ENCODE measurements at regions not wholly inside any gene's neighbourhood (a gene's known extent, or its start where the extent isn't known, plus 50 kb on each side); places are given as distances from the start of the nearest gene placed in this dataset.
A peak's percentile ranks its signal among the peaks of the same experiment; 100 is the strongest.
"Not testable (repeated sequence)": the region's sequence is repeated elsewhere in the genome, so short reads cannot be mapped to it uniquely, and the experiment has no call there.

DNA sequence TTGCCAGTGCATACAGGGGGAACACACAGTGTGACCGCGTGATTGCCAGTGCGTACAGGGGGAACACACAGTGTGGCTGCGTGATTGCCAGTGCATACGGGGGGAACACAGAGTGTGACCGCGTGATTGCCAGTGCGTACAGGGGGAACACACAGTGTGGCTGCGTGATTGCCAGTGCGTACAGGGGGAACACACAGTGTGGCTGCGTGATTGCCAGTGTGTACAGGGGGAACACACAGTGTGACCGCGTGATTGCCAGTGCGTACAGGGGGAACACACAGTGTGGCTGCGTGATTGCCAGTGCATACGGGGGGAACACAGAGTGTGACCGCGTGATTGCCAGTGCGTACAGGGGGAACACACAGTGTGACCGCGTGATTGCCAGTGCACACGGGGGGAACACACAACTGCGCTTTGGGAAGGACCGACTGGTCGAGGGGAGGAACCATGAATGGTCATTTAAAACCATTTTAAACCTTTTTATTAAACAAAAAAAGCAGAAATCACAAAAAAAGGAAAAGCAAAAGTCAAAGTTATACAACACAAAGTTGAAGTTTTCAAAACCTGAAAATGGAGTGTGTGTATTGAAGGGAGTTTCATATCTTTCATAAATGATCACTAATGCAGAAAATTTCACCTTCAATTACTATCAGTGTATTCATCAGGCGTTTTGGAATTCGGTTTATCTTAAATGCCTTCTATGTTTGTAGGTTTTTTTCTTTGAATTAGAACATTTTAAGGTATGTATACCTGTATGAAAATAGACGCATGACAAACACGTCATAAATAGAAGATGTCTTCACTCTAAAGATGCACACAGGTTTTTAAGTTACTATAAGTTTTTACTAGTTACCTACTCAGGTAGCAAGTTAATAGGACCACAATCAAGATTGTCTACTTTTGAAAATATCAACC, 141.0 kb downstream of the RTP5 start:
- DNase-seq: not testable (repeated sequence)

DNA sequence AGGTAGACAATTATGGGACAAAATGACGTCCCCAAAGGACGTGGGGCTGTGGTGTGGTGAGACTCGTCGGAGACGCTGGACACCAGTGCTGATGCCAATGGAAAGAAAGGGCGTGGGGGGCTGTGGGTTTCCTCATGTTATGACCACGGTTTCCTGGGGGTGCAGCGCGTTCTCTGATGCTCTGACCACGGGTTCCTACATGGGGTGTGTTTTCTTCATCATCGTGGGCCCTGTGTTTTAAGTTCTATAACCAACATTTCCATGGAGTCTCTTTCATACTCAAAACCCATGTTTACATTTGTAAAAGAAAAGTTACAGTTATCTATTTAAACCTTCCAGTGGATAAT, 141.6 kb downstream of the RTP5 start:
- no peak for DNase-seq

DNA sequence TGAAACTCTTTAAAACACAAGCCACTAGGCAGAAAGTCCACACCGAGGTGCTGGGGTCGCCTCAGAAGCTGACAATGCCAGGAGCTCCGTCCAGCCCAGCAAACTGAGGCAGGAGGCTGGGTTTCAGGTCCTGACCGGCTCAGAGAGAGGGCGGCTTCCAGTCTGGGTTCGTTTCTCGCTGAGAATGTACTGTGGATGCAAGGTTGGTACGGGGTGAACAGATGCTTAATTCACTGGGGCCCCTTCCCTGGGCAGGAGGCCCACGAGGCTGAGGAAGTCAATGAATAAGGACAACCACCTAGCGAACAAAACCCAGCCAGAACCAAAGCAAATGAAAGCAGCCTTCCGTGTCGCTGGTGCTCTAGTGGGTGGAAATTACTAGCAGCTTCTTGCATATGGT, 142.0 kb downstream of the RTP5 start:
- DNase-seq: no peak

DNA sequence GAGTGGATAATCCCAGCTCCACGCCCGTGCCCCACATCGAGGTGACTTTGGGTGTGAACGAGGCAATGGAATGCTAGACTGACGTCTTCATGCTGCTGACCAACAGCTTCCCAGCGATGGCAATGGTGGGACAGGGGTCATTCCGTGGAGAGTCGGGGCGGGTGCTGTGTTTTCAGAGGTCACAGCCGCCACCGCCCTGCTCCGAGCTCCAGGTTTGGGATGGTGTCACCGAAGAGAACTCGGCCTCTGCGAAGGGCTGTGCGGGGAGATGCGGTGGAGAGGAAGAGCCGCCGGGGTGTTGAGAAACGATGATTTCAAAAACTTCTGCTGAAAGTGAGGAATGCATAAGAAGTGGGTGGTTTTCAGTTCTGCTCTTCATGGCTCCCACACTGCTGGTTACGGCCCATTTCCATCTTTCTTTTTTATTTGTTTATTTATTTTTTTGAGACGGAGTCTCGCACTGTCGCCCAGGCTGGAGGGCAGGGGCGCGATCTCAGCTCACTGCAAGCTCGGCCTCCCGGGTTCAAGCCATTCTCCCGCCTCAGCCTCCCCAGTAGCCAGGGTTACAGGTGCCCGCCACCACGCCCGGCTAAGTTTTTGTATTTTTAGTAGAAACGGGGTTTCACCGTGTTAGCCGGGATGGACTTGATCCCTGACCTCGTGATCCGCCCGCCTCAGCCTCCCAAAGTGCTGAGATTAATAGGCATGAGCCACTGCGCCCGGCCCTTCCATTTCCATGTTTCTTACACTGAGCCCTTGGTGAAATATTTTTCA, 142.6 kb downstream of the RTP5 start:
- peak; percentile 26 for DNase-seq

DNA sequence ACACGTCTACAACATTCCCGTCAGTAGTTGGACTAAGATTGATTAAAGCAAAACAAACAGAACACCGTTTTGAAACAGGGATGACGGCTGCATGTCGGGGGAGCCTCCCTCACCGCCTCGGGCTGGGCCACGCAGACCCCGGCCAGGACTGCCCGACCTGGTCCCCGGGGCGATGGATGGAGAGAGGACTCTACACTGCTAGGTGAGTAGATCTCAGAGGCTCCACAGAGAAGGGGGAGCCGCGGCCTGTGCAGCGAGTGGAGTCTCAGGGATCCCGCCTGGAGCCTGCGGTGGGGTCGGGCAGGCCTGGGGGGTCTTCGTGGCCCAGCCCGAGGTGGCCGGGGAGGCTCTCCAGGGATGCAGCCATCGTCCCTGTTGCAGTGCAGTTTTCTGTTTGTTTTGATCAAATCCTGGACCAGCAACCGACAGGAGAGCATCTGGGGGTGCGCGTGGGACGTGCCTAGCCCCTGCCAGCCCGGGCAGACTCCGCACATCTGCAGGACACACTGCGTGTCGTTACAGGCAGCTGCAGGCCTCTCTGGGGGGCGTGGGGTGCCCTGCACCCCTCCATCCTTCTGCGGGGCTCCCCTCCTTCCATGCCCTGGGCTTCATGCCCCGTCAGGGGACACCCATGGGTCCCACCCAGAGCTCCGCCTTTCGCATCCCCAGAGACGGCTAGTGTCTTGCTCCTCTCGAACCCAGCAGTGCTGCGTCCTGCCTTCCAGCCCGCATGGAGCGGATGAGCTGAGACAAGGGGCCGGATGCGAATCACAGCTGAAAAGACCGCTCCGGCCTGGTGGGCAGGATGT, 143.6 kb downstream of the RTP5 start:
- peak; percentile 47 for DNase-seq

DNA sequence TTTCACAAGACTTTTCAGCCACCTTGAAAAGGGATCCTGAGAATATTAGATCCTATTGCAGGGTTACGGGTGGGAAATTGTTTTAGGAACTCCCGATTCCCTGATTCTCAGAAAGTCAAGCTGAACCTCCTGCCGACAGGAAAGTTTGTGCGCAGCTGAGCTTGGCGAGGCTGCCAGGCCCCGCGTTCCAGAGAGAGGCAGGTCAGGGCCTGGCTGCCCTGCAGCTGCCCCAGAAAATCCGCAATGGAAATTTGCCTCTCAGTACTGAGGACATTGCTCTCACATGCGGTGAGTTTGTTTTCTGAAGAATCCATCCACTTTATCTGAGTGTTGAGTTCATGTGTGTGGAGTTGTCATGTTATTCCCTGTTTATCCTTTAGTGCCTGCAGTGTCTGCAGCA, 144.2 kb downstream of the RTP5 start:
- DNase-seq: no peak

DNA sequence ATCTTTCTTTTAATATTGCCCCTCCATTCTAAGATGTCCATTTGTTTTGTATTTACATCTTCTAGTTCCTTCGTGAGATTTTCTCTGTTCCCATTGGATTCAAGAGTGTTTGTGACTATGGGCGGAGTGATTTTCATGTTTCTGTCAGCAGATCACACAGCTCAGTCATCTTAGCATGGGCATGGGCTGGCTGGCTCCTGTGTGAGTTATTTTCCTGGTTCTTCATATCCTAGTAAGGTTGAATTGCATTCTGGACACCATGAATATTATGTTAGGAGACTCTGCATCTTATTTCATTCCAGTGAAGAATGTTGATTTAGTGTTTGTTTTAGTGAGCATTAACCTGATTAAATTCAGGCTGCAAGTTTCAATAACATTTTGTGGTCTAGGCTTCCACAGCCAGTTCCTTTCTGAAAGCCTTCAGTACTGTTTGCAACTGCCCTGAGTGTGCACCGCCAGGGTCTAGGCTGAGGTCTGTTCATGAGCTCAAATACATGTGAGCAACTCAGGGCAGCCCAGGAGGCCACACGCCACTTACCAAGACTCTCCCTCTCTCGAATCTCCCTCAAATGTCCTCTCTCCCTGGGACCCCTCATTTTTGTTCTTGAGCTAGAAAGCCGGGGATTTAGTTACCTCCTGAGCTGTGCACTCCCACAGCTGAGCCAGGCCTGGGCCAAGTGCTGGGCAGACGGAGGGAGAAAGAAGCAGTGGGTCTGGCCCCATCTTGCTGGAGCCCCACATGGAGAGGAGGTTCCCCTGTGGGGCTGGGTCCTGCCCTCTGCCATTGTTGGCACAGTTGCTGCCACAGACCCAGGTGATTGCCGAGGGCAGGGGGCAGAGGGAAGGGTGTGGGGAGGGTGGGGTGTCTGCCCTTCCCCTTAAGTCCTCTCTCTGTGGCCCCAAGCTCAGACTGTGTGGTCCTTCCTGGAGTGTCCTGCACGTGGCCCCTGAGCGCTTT, 145.9 kb downstream of the RTP5 start:
- no peak for DNase-seq

DNA sequence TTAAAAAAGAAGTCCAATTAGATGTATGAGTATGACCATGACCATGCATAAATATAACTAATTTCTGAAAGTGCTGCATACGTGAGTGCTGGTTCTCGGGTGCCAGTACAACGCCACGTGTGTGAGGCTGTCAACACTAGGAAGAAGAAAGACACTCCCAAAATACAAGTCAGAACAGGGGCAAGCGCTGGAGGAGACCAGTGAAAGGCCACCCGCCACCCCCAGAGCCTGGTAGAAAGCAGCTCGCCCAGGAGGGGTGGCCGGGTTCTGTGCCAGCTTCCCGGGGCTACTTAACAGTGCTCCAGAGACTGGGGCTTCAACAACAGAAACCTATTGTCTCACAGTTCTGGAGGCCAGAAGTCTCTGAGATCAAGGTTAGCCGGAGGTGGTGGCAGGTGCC, 147.6 kb downstream of the RTP5 start:
- no peak for DNase-seq

DNA sequence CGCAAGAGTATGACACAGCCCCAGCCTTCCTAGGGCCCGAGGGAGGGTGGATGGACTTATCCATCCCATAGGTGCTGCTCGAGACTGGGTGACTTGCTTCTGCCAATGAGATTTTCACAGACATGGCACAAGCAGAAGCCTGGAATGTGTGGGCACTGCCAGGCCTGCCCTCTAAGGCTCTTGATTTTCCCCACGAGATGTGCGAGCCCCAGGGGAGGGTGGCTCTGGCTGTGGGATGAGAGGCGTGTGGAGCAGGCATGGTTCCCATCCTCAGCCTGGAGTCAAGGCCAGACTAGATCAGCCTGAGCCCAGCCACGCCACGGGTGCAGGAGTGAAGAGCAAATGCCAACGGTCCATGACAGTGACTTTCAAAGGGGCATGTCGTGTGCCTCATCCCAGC, 148.9 kb downstream of the RTP5 start:
- DNase-seq: not testable (repeated sequence)

DNA sequence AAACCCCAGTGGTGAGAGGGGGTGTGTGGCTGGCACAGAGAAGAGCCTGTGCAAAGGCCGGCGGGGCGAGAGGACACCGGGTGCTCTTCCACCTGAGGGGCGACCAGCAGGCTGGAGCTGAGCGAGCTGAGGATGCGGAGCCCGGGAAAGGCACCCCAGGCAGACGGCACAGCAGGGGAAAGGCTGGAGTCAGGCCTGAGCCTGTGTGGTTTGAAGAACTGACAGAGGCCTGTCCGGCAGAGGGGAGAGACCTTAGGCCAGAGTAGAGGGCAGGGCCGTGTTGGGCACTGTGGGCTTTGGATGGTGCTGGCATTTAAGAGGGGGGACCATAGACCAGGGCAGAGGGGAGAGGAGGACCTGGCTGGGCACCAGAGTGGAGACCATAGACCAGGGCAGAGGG, 149.8 kb downstream of the RTP5 start:
- DNase-seq: no peak

DNA sequence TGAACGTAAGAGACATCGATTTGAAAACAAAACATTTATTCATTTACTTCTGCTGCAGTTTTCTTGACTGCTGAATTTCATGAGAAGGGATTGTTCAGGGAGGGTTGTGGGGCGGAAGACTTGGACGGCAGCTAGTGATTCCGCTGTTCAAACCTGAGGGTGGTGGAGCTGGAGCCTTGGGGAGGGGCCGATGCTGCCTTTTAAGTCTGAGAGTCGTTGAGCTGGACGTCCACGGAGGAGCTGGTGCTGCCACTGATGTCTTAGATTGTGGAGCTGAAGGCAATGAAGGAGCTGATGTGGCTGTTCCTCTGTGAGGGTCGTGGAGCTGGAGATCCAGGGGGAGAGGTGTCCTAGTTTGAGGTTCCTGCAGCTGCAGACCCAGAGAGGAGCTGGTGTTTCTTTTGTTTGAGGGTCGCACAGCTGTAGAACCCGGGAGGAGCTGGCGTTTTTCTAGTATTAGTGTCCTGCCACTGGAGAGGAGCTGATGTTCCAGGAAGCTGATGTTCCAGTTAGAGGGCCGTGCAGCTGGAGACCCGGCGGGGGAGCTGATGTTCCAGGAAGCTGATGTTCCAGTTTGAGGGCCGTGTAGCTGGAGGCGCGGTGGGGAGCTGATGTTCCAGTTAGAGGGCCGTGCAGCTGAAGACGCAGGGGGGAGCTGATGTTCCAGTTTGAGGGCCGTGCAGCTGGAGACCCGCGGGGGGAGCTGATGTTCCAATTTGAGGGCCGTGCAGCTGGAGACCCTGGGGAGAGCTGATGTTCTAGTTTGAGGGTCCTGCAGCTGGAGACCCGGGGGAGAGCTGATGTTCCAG, 150.9 kb downstream of the RTP5 start:
- DNase-seq: no peak

DNA sequence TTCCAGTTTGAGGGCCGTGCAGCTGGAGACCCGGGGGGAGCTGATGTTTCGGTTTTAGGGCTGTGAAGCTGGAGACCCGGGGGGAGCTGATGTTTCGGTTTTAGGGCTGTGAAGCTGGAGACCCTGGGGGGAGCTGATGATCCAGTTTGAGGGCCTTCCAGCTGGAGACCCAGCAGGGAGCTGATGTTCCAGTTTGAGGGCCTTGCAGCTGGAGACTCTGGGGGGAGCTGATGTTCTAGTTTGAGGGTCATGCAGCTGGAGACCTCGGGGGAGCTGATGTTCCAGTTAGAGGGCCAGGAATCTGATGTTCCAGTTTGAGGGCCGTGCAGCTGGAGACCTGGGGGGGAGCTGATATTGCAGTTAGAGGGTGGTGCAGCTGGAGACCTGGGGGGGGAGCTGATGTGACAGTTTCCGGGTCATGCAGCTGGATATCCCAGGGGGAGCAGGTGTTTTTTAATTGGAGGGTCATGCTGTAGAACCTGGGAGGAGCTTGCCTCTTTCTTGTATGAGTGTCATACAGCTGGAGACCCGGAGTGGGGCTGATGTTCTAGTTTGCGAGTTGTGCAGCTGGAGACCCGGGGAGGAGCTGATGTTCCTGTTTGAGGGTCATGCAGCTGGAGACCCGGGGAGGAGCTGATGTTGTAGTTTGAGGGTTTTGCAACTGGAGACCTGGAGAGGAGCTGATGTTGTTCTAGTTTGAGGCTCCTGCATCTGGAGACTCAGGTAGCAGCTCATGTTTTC, 153.2 kb downstream of the RTP5 start:
- DNase-seq: no peak

DNA sequence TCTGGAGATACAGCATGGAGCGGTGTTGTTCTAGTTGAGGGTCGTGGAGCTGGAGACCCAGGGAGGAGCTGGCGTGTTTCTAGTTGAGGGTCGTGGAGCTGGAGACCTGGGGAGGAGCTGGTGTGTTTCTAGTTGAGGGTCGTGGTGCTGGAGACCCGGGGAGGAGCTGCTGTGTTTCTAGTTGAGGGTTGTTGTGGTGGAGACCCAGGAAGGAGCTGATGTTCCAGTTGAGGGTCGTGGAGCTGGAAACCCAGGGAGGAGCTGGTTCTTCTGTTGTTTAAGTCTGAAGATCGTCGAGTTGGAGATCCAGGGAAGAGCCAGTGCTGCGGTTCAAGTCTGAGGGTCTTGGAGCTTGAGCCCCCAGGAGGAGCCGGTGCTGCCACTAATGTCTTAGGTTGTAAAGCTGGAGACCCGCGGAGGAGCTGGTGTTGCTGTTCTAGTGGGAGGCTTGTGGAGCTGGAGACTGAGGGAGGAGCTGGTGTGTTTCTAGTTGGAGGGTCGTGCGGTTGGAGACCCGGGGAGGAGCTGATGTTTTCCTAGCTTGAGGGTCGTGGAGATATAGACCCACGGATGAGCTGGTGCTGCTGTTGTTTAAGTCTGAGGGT, 155.3 kb downstream of the RTP5 start:
- no peak for DNase-seq

DNA sequence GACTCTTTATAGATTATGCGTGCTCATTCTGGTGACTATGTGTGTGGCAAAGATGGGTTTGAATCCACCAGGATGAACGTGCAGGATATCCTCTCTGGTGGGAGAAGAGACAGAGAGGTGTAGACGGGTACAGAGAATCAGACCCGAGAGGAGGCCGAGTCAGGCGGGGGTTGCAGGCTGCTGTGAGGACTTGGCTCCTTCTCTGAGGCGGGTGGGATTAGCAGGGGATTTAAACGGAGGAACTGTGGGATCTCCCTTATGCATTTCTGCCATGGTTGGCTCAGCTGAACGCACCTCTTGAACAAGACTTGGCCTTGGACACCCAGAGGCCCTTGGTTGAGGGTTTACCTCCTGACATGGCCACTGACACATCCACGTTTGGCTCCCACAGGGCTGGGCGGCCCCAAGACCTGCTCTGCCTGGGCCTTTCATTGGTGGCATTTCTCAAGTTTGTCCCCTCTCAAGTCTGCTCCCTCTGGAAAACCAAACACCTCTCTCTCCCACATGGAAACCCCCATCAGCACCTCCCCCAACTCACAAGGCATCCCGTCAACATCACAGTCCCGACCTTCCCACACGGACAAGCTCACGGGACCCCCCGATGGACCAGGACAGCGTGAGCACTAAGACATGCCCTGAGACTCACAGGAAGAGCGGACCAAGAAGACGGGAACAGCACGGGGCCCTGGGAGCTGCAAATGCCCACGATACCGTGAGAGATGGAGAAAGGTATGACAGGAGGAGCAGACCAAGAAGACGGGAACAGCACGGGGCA, 158.3 kb downstream of the RTP5 start:
- DNase-seq: peak; percentile 34

DNA sequence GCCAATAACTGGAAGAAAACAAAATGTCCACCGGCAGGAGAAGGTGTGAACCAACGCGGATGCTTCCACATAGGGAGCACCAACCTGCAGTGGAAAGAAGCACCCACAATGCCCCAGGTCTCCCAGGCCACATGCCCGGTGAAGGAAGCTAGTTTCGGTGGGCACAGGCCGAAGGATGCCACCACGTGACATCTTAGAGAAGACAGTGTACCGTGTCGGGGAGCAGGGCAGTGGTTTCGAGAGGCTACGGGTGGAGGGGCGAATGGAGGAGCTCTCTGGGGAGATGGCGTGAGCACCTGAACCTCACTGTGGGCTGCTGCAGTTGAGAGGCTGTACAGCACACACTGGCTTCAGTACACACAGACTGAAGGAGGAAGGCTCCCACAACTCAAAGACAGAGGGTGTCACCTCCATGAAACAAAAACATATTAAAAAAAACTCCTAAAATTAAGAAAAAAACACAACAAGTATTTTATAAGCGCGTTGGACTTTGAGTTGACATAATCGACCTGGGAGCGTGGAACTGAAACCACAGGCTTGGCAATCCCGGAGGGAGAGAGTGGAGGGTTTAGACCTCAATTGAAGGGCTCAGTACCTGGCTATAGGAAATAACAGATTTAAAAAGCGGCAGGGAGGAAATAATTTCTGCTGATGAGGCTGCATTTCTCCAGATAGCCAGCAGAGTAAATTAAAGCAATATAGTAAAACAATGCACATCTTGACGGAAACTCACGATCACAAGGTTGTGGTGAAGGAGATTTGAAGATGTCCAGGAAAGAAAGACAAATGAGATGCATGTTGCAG, 160.1 kb downstream of the RTP5 start:
- DNase-seq: peak; percentile 43

DNA sequence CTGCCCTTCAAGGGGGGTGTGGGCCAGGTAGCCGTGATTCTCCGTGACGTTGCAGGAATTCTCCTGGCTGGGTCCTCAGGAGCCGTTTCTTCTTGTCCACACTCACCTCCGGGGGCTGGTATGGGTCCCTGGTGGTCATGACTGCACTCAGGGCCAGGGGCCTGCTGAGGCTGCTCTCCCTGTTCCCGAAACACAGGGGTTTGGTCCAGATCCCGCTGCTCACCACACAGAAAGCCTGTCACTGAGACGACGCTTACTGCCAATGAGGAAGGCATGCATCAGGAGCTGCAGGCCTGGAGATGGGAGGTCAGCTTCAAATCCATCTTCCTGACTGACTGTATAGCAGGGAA, 160.7 kb downstream of the RTP5 start:
- DNase-seq: peak; percentile 46

DNA sequence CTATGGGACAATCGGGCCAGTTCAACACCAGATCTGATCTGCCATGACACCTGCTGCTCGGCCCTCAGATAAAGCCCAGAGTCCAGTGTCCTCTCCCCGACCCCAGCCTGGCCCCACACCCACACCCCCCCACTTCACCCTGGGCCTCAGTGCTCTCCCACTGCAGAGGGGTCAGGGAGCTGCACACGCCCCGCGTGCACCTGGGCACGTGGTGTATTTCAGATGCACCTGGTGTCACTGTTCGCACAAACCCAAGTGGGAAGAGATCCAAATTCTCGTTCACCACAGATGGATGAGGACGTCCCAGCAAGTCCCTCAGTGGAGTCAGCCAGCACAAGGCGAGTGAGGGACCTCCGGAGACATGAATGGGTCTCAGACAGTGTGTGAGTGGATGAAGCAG, 161.3 kb downstream of the RTP5 start:
- DNase-seq: peak; percentile 35

DNA sequence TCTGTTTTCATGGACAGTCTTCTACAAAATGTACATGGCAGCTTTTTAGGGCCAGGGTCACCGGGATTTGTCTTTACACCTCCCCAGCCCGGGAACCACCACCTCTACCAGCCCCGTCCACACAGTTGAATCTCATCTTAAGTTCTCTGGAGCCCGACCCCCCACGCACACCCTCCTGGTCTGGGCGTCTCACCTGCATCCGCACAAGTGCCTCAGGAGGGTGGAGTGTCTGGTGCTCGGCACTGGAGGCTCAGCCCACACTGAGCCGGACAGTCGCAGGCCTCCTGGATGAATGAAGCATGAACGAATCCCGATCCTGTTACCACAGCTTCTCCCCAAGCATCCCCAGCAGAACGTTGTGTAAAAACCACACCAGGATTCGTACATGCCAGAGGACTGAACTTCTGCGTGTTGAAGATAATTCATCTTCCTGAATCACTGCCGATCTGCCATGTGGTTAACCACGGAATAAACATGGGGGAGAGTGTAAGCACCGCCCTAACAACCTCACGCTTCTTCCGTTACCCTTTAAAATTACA, 162.0 kb downstream of the RTP5 start:
- peak; percentile 37 for DNase-seq

Measured in islet precursor cell (in vitro differentiated cells).